Stimulated activated CD8-positive, alpha-beta memory T cell treated with anti-CD3 and anti-CD28 coated beads, Interleukin-12 subunit alpha, Interleukin-12 subunit beta, amount 100 ng/mL, for 1 hour (primary cell): ENCODE measurements at regions not wholly inside any gene's neighbourhood (a gene's known extent, or its start where the extent isn't known, plus 50 kb on each side); places are given as distances from the start of the nearest gene placed in this dataset.
"Not testable (repeated sequence)": the region's sequence is repeated elsewhere in the genome, so short reads cannot be mapped to it uniquely, and the experiment has no call there.

Source experiments
- DNase-seq: peaks from one replicate; pipeline ENCODE4 v3.0.0-alpha.2; 2020; ENCODE audit warnings: low read depth

- no peak for DNase-seq
Measured at GRCh38 chr5:99010294-99010693, 81.5 kb upstream of the CHD1 start.

DNA sequence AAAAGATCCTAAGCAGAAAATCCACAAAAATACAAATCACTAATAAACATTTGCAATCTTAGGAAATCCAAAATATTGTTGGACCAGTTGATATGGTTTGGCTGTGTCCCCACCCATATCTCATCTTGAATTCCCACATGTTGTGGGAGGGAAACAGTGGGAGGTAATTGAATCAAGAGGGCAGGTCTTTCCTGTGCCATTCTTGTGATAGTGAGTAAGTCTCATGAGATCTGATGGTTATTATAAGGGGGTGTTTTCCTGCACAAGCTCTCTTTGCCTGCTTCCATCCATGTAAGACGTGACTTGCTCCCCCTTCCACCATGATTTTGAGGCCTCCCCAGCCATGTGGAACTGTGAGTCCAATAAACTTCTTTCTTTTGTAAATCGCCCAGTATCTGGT, 79.2 kb upstream of the CHD1 start:
- not testable (repeated sequence) for DNase-seq

DNA sequence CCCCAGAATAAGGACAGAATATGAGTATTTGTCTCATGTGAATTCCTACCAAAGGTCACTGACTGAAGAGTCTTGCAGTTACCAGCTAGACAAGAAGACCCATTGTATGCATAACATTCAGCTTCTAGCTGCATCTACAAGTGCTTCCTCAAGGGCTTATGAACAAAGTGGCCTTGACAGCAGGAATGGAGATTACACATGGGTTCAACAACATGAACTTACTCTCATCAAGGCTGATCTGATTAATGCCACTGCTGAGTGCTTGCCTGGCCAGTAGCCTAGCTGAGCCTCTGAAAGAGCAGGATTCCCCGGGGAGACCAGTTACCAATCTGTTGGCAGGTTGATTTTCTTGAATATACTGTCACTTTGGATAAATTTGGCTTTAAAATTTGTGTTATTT, 76.7 kb upstream of the CHD1 start:
- DNase-seq = no peak

GRCh38 chr5:99004960-99005359, 76.2 kb upstream of the CHD1 start:
- no peak for DNase-seq

DNA sequence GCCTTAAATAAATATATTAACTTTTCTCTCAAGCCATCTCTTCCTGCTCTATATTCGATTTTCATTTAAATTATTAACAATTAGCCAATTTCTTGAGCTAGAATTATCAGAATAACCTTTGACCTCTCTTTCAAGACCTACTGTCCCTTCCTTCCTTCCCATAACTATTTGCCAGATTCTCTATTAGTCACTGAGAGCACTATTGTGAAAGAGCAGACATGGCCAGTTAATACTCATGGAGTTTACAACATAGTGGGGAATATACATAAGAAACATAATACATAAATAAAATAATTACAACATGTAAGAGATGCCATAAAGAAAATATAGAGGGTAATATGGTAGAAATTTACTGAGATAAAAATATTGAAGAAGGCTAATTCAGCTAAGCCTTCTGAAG, 72.1 kb upstream of the CHD1 start:
- DNase-seq = no peak

GRCh38 chr5:99000221-99000620, 71.4 kb upstream of the CHD1 start:
- DNase-seq = no peak

DNA sequence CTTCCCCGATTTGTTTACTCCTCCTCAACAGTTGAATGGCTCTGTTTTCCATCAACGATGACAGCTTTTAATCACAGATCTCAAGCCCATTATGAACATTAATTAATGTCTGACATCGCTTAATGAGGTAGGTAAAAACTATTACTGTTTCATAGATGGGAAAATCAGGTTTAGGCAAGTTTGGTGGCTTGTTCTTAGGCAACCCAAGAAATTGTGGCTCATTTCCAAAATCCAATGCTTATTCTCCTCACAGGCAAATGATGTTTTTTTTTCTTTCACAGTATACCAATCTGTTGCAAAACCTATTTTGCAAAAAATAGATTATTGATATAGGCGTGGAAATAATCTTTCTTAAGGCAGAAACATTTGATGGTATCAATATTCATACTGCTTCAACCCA, 70.8 kb upstream of the CHD1 start:
- DNase-seq = no peak

- no peak for DNase-seq
Measured at GRCh38 chr5:98997000-98997399, 68.2 kb upstream of the CHD1 start.

GRCh38 chr5:98994611-98995010, 65.8 kb upstream of the CHD1 start:
- no peak for DNase-seq

DNA sequence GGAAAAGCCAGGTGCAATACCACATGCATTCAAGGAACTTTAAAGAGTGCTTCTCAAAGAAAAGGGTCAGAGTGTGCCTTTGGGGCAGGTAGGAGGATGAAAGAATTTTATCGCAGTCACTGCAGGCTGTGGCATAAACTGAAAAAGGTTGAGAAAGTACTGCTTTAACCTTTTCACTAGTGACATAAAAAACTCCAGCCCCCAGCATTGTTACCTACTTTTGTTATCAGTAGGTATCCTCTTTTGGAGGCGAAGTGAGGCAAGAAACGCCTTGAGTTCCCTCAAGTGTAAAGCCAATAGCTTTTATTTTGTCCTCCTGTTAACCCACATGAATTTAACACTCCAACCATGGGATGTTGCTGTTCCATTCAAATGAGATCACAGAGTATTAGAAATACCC, 64.7 kb upstream of the CHD1 start:
- no peak for DNase-seq

DNA sequence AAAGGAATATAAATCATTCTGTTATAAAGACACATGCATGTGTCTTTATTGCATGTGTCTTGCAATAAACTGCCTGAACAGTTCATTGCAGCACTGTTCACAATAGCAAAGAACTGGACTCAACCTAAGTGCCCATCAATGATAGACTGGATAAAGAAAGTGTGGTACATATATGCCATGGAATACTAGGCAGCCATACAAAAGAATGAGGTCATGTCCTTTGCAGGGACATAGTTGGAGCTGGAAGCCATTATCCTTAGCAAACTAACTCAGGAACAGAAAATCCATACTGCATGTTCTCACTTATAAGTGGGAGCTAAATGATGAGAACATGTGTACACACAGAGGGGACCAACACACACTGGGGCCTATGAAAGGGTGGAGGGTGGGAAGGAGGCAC, 63.7 kb upstream of the CHD1 start:
- no peak for DNase-seq

DNA sequence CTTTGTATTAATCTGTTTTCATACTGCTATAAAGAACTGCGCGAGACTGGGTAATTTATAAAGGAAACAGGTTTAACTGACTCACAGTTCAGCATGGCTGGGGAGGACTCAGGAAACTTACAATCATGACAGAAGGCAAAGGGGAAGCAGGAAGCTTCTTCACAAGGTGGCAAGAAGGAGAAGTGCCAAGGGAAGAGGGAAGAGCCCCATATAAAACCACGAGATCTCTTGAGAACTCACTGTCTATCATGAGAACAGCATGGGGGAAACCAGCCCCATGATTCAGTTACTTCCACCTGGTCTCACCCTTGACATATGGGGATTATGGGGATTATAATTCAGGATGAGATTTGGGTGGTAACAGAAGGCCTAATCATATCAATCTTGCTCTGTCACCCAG, 60.9 kb upstream of the CHD1 start:
- DNase-seq = no peak

DNA sequence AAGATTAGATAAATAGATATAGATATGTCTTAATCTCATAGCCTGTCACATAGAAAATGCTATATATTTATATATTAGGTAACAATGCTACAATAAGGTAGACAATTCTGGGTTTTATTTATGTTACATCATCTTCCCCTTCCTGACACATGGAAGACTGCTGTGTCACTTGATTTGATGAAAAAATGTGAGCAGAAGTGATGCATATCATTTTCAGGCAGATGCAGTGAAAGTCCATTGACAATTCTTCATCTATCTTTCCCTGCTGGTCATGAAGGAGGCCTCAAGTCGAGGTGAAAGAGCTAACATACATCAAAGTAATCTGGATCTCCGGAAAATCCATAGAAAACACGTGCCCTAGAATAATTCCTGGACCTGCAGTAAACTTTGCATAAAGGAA, 57.8 kb upstream of the CHD1 start:
- no peak for DNase-seq

DNA sequence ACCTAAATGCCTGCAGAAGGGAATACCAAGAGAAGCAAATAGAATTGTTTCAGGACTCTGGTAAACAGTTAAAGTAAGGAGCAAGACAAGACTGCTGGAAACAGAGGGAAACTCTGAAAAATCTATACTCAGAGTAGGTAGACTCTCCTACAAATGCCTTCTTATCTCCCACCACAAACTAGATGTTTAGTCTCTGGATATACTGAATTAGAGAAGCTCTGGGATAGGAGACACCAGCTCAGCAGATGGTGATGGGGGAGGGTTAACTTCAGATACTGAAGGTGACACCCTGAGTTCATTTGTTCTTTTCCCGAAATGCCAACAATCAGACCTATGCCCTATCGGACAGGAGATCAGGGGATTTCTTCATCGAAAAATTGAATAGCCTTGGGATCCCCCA, 54.1 kb upstream of the CHD1 start:
- DNase-seq = no peak
